ENCODE measurements at regions not wholly inside any gene's neighbourhood (a gene's known extent, or its start where the extent isn't known, plus 50 kb on each side); places are given as distances from the start of the nearest gene placed in this dataset.

- FAIRE-seq, result no peak
Measured at GRCh38 chr9:90290716-90291485, 351.7 kb downstream of the DIRAS2 start.

DNA sequence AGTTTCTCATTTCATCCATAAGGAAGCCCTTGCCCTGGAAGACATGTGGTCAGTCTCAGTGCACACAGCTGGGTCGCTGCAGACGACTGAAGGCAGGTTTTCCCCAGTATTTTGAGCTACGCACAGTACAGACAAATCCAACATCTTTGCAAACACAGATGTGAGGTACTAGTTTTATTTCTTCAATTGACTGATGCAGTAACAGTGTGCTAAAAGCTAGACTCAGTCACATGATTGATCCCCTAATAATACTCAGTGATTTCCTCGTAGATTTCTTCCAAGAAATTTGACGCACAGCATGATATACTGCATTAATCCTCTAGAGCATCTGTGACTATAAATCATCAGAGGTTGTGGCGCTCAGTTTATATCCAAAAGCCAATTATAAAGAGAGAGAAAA lies 346.1 kb downstream of the DIRAS2 start:
- FAIRE-seq, result no peak

DNA sequence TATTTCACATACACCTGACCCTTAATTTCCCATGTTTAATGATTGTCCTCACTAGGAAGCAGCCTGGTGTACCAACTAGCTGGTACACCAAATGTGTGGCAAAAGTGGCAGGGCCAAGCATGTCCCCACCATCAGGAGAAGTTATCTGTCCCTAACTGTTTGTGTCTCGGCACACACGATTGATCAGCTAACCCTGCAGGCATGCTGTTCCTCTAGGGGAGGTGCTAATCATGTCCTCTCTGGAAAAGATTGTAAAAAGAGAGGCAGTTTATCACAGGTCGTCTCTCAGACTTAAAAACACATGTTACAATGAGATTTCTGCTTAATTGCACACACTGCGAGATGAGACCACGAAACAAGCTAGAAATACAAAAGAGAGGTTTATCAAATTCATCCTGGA lies 342.7 kb downstream of the DIRAS2 start:
- no peak for FAIRE-seq

DNA sequence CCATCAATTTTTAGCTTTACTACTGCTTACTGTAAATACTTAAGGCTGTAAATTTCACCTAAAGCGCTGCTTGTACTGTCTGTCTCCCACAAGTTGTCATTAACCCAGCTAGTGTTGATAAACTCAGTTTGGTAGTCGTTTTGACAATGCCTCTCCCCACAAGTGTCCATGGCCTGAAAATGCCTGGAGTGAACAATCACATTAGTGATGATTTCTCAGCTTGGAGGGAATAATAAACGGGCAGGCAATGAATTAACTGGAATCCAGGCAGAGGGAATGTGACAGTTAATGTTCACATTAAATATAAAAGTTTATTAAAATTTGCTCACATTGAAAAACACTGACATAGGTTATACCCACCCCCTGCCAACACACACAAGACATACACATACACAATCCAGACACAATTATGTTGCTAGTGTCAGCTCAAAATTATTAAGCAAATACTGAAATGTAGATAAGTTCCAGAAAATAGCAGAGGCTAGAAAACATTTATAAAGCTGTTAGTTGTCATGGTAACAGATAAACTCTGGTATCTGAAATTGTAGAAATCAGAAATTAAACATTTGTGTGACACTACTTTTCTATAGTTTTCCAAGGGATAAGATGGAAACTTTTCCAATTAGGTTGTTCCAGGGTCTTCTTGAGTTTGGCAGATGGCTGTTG lies 341.9 kb downstream of the DIRAS2 start:
- no peak for FAIRE-seq

GRCh38 chr9:90301277-90301653 lies 341.4 kb downstream of the DIRAS2 start:
- no peak for FAIRE-seq

DNA sequence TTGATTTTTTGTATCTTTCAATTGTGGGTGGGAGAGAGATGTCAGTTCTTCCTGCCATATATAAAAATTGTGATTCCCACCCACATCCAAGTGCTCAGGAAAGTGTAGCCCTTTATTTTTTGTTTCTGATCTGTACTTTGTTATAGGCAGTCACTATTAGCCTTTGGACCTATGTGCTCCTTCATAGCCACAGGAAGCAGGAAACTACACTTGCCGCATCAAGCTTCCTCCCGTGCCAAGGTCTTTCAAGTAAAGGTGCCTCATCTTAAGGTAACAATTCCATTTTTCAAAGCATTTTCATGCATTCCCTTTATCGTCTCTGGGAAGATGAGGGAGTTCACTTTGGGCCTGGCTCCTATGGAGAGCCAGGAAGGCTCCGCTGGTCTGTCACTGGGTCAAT lies 339.0 kb downstream of the DIRAS2 start:
- no peak for FAIRE-seq

GRCh38 chr9:90306158-90306557 lies 336.5 kb downstream of the DIRAS2 start:
- no peak for FAIRE-seq

- FAIRE-seq, result no peak
Measured at GRCh38 chr9:90307167-90307833, 335.3 kb downstream of the DIRAS2 start.

GRCh38 chr9:90307891-90308290 lies 334.7 kb downstream of the DIRAS2 start:
- no peak for FAIRE-seq

DNA sequence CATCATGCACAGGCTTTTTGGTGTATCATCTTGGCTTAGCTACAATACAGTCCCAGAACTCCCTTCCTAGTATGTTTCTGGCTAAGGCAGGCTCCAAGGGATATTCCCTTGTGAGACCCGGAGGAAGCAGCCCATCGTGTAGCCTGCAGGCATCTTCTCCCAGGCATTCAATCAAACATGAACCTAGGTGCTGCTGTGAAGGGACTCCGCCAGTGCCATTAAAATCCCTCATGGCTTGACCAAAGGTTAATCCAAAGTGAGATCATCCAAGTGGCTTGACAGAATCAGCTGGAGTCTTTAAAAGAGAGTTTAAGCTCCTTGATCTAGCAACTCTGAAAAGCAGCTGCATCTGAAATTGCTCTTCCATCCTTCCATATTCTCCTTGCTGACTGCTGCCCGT lies 333.9 kb downstream of the DIRAS2 start:
- FAIRE-seq, result no peak

GRCh38 chr9:90309809-90310520 lies 332.7 kb downstream of the DIRAS2 start:
- FAIRE-seq, result no peak

DNA sequence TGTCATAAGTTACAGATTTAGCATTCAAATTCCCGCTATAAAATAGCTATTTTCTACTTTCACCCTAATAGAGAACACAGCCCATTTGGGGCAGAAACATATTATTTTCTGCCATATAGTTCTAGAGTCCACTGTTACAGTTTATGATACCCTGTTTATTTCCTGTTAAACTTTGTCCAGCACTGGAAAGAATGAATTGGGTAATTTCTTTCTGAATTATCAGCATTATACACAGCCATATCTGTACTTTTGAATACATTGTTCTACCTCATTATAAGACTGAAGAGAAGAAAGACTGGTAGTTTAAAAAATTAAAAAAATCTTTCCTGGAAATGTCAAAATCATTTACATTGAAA lies 332.1 kb downstream of the DIRAS2 start:
- FAIRE-seq, result no peak

DNA sequence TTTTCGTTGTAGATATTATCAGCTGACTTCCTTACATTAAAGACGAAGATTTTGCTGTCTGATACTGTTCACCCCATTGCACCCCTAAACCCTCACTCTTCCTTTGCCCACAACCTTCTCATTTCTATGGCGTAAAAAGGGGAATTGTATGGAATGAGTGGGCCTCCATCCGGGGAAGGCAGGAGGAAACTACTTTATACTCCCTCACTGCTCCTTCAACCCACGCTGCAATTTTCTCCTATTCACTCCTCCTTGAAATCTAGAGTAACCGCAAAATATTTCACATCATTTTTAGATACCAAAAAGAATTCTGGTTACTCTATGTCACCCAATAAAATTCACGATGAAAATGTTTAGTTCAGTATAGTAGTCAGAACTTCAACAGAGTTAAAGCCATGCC lies 330.8 kb downstream of the DIRAS2 start:
- no peak for FAIRE-seq

- no peak for FAIRE-seq
Measured at GRCh38 chr9:90322296-90322695, 320.3 kb downstream of the DIRAS2 start.

GRCh38 chr9:90325913-90326653 lies 316.5 kb downstream of the DIRAS2 start:
- no peak for FAIRE-seq

DNA sequence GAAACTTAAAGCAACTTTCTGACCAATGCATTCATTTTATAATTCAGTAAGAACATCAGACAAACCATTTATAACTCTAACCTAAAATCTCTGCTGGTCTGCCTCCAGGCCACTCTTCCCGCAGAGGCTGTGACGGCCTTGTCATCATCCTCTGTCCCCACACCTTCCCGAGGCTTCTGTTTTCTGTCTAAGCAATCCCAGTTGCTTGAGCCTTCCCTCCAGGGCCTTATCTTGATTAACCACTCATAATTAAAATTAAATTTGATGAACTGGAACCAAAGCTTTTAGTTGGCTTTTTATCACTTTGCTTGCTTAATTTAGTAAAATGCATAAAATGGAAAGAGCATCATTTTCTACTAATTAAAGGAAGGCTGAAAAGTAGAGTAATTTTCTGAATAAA lies 312.4 kb downstream of the DIRAS2 start:
- FAIRE-seq, result no peak

DNA sequence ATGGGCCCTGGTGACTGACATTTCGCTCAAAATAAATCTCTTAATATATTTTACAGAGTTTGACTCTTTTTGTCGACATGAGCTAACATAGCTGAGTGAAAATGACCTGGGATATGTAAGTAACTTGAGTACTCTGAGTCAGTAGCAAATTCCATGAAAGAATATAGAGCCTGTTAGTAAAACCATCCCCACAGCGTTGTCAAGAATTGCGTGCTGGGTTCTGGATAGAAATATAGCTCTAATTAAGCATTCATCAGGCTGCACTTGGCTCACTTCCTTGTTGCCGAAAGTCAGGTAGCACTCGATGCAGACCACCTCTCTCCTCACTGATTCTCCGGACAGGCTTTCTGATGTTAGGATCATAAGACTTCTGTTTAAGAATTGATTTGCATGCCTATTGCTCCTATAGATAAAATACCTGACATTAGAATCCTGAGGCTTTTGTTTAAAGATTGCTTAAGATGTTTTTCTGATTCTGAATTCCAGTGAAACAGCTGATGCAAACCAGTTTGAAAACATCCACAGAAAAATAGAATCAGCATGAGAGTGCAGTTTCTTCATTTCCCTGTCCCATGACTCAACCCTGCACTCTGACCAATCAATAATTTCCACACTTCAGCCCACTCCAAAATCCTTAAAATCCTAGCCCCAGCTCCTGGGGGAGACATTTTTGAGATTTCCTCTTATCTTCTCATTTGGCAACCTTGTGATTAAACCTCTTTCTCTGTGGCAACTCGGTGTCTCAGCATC lies 310.6 kb downstream of the DIRAS2 start:
- no peak for FAIRE-seq

DNA sequence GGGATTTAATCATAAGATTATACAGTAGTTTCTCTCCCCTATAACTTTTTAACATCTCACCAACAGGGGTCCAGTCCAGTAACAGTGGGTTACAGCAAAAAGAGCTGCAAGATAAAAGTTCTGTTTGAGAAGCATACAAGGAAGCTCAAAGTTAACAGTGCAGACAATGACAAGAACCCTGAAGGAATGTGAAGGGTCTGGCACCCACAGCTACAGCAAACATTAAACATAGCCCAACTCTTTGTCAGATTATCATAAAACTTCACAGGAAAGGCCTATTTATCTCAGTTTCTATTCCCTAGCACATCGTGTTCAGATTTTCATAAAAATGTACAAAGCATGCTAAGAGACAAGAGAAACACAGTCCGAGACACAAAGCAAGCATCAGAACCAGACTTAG lies 309.4 kb downstream of the DIRAS2 start:
- no peak for FAIRE-seq

- FAIRE-seq, result no peak
Measured at GRCh38 chr9:90340421-90340820, 302.2 kb downstream of the DIRAS2 start.

DNA sequence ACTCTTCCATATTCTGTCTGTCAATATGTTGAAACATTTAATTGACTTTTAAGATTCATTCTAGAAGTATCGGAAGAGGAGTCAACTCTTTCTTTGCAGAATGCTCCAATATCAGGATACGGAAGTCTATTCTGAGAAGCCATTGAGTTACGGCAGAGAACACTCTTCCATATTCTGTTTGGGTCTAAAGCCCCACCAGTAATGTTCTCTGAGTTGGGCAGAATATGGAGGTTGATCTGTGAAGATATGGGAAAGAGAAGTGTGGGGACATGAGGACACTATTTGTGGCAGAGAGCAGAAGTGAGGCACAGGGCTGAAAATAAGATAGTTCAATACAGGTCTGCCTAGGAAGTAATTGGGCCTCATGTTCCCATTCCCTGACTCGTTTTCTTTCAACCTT lies 300.0 kb downstream of the DIRAS2 start:
- FAIRE-seq, result no peak

GRCh38 chr9:90343366-90343765 lies 299.3 kb downstream of the DIRAS2 start:
- no peak for FAIRE-seq

- no peak for FAIRE-seq
Measured at GRCh38 chr9:90343991-90344390, 298.6 kb downstream of the DIRAS2 start.
